NT2/D1 (cell line): ENCODE measurements at regions not wholly inside any gene's neighbourhood (a gene's known extent, or its start where the extent isn't known, plus 50 kb on each side); places are given as distances from the start of the nearest gene placed in this dataset.

Experiments
- YY1 ChIP-seq: IDR thresholded peaks from 2 replicates; pipeline ENCODE4 v1.6.1; 2011; ENCODE audit not compliant: insufficient read length, insufficient read depth
- ZNF274 ChIP-seq: IDR thresholded peaks from 2 replicates; pipeline ENCODE4 v1.6.1; 2011; ENCODE audit warnings: mild to moderate bottlenecking, low read depth, low read length

- no peak for TF ChIP-seq YY1
- no peak for TF ChIP-seq ZNF274
Observed at GRCh38 chr1:105362438-105362837, 1612.7 kb downstream of the AMY1C start.
